KBM-7 (cell line): ENCODE measurements at regions not wholly inside any gene's neighbourhood (a gene's known extent, or its start where the extent isn't known, plus 50 kb on each side); places are given as distances from the start of the nearest gene placed in this dataset.

ENCODE experiments used
- DNase-seq: peaks from one replicate; pipeline ENCODE4 v3.0.0-alpha.2; 2015
- in situ Hi-C: fragments of 300-500 bp; cut with MboI; formaldehyde crosslinking; loops from 2 replicates; pipeline ENCODE4 v1.14.3; 2020; ENCODE audit warnings: low sequenced_read_pairs, low pct_unique_long_range_greater_than_20kb, mixed read lengths

DNA sequence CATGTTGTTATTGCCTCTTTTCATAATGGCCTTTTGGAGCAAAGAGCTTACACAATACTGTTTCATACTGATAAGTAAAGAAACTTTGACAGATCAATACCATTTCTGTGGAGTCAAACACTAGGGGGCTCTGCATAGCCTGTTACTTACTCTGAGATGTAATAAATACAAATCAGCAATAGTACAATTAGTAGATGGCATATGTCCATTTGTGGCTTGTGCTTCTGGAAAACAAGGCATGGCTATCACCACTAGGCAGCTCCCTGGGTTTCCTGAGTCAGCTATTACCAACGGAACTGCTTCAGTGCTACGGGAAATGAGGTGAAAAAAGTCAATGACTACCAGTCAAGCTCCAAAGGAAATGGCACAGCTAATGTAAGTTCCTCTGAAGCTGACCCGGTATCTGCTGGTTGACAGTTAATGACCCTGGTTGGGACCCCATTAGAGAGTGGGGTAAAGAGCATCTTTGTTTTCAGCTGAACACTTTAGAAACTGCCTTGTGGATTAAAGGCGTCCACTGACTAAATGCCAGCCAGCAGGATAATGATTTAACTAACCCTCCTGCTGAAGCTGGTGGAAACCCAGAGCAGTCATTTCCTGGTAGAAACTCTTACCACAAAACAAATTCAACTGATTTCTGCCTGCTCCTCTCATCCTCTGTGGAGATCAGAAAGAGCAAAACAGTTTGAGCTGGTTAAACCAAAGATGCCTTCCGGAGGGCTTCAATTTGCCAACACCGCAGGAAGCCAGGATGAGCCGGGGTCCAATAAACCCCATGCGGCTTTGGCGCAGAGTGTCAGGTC lies 69.0 kb upstream of the FAM169A start:
- in situ Hi-C loops = loop anchor here (25.0 kb wide), 1 partner anchor 1048 kb away; no protein-coding TSS in a partner anchor
- DNase-seq = peak; percentile 43

DNA sequence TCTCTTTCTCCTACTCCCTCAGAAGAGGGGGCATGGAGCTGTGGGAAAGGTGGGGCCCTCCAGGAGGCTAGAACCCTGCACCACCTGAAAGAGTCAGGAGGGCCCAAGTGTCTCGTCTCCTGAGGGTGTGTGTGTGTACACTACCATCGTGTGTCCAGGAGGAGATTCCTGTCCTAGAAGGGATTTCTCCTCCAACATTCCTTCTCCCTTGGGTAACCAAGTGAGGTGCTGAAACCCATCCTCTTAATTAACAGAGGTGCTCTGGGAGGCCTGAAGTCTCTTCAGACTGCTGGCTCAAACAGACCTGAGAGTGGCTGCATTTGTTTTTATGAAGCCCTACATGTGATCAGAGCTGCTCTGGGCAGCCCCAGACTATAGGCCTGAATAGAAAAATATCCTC lies 61.1 kb upstream of the FAM169A start:
- in situ Hi-C loops = loop anchor here (25.0 kb wide), 1 partner anchor 1040 kb away; no protein-coding TSS in a partner anchor
- DNase-seq = no peak

DNA sequence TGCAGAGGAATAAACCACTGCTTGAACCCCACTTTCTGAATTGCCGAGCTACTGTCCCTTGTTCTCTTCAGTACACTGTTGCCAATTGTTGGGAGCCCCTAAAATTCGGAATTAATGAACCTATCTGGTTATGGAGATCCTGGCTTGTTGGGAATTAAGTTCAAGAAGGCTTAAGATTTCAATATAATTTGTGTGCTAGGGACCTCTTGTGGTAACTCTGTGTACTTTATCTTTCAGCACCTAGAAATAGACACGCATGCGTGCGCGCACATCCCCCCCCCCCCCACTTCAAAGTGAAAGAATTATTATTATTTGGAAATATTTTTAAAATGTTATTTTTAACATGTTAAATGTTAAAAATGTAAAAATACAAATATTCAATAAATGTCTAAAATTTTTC lies 53.3 kb upstream of the FAM169A start:
- peak; percentile 58 for DNase-seq
- in situ Hi-C loops = loop anchor here (25.0 kb wide), 1 partner anchor 257 kb away; no protein-coding TSS in a partner anchor

DNA sequence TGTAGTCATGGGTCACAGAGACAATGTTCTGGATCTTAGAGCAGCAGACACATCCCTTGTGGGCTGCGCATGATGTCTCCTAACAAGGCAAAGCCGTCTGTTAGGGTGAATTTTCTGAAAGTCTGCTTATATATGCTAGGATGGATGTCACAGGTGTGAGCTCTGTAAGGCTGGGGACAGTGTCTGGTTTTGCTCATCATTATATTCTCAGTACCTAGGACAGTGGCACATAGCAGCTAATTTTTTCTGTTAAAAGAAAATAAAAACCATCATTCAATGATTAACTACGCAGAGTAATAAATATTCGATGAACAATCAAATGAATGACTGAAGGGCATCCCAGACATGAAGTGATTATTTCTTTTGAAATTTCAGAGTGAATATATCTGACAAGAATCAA lies 52.9 kb upstream of the FAM169A start:
- no peak for DNase-seq
- in situ Hi-C loops = loop anchor here (25.0 kb wide), 1 partner anchor 257 kb away; no protein-coding TSS in a partner anchor

DNA sequence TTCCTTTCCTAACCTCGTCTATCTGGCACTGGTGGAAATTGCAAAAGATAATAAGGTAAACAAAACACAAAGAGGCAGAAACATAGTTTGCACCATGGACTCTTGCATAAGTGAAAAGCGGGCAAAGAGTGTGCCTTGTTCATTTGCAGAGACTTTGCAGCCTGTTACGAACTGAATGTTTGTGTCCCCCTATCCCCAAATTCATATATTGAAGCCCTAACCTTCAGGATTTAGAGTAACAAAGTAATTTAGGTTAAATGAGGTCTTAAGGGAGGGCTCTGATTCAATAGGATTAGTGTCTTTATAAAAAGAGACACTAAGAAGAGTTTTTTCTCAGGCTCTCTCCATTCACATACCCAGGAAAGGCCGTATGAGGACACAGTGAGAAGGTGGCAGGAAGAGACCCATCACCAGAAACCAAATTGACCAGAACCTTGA lies 52.1 kb upstream of the FAM169A start:
- DNase-seq = no peak
- in situ Hi-C loops = loop anchor here (25.0 kb wide), 1 partner anchor 256 kb away; no protein-coding TSS in a partner anchor

DNA sequence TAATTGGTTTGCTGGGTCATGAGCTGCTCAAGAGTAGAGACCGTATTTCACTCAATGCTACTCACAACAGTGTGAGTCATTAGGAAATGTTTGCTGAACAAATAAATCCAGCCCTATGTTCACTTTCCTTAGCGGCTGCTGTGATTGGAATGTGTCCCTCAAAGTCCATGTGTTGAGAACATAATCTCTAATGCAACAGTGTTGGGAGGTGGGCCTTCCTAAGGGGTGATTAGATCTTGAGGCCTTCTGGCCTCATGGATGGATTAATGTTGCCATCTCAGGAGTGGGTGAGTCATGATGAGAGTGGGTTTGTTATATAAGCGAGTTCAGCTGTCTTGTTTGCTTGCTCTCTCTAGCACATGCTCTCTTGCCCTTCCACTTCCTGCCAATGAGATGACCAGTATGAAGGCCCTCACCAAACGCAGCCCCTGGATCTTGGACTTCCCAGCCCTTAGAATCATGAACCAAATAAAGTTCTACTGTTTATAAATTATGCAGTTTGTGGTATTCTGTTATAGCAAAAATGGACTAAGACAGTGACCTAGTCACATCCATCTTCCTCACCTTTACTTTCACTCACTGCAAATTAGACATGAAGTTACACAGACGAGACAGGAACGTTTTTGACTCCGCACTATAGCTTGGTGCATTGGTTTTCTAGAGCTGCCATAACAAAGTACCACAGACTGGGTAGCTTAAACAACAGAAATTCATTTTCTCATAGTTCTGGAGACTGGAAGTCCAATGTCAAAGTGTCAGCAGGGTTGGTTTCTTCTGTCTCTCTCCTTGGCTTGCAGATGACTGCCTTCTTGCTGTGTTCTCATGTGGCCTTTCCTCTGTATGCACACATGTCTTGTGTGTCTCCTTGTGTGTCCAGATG lies 50.9 kb upstream of the FAM169A start:
- in situ Hi-C loops = loop anchor here (25.0 kb wide), 1 partner anchor 255 kb away; no protein-coding TSS in a partner anchor
- DNase-seq = no peak
